ENCODE measurements at regions not wholly inside any gene's neighbourhood (a gene's known extent, or its start where the extent isn't known, plus 50 kb on each side); places are given as distances from the start of the nearest gene placed in this dataset.

DNA sequence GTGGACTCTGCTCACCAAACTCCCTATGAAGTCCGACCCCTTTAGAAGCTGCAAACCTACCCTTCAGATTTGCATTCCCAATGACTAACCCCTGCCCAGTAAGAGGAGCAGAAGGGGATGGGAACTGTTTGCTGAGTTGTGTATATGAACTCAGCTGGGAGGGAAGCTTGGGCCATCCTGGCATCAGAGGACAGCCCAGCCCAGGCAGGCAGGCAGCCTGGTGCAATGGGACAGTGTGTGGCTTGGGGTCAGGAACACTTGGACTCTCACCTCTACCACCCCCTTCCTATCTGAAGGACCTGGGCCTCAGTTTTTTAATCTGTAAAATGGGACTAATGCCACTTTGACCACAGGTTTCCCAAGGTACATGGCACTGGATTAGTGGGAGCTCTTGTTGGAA, 147.4 kb upstream of the GPR26 start:
- CTCF ChIA-PET = no interaction called here
- Histone ChIP-seq H3K9ac (replicated peaks; ENCODE audit: extremely low read depth, insufficient read depth, low read length) (no peak overlapping the region), H3K27ac (ENCODE audit: insufficient read depth, low read depth, low read length) (no peak overlapping the region), H3K27me3 (ENCODE audit: control insufficient read depth in 2 of 2, insufficient read depth in 2 of 2, low read length in 2 of 2) (no peaks in the 10 kb centered on the region), H3K4me1 (ENCODE audit: control insufficient read depth, extremely low read depth, insufficient read depth, low read length) (no peaks in the 10 kb centered on the region), H3K4me3 (replicated peaks in 1 of 3; ENCODE audit: insufficient read depth in 1 of 3, low read depth in 1 of 3, low read length in 3 of 3) (no peak overlapping the region), H3K9me1 (replicated peaks; ENCODE audit: control insufficient read depth, extremely low read depth, insufficient read depth, low read length) (no peaks in the 10 kb centered on the region), H2AFZ (ENCODE audit: low read depth, low read length) (no peak overlapping the region), H3K36me3 (ENCODE audit: control insufficient read depth in 2 of 2, extremely low read depth in 1 of 2, insufficient read depth in 2 of 2, low read length in 2 of 2) (no peaks in the 10 kb centered on the region), H3K9me3 (replicated peaks; ENCODE audit: control insufficient read depth, insufficient read depth, low read length) (no peaks in the 10 kb centered on the region), H4K20me1 (replicated peaks; ENCODE audit: control insufficient read depth, extremely low read depth, insufficient read depth, low read length) (no peaks in the 10 kb centered on the region), H3K4me2 (ENCODE audit: insufficient read depth, low read length) (no peak overlapping the region), H3K79me2 (ENCODE audit: control insufficient read depth, insufficient read depth, low read length) (no peaks in the 10 kb centered on the region)
- dilution Hi-C loops (cut with MboI; ENCODE audit: extremely low pct_ligation_motif_present, low sequenced_read_pairs) (no loop called here), intact Hi-C loops (cut with micrococcal nuclease) (no loop called here)
- TF ChIP-seq GATA2 (IDR thresholded peaks at IDR 0.05; ENCODE audit: insufficient read depth, insufficient read length, low read depth, low read length) (no peak), JUN (IDR thresholded peaks at IDR 0.05; ENCODE audit: borderline replicate concordance, insufficient read depth, insufficient read length, low read depth) (no peak), EZH2 (IDR thresholded peaks at IDR 0.05; ENCODE audit: borderline replicate concordance, low read depth, low read length, severe bottlenecking) (no peak), FOS (IDR thresholded peaks at IDR 0.05; ENCODE audit: borderline replicate concordance, insufficient read depth, low read length) (no peak), POLR2A (IDR thresholded peaks at IDR 0.05; ENCODE audit: low read depth, low read length) (no peak), POLR2AphosphoS5 (IDR thresholded peaks at IDR 0.05; ENCODE audit: insufficient read depth, low read depth, low read length) (no peak), MAX (IDR thresholded peaks at IDR 0.05; ENCODE audit: insufficient read depth, insufficient read length) (no peak), MYC (IDR thresholded peaks at IDR 0.05; ENCODE audit: low read depth, low read length) (no peak)
- TF ChIP-seq, protein P1, sequence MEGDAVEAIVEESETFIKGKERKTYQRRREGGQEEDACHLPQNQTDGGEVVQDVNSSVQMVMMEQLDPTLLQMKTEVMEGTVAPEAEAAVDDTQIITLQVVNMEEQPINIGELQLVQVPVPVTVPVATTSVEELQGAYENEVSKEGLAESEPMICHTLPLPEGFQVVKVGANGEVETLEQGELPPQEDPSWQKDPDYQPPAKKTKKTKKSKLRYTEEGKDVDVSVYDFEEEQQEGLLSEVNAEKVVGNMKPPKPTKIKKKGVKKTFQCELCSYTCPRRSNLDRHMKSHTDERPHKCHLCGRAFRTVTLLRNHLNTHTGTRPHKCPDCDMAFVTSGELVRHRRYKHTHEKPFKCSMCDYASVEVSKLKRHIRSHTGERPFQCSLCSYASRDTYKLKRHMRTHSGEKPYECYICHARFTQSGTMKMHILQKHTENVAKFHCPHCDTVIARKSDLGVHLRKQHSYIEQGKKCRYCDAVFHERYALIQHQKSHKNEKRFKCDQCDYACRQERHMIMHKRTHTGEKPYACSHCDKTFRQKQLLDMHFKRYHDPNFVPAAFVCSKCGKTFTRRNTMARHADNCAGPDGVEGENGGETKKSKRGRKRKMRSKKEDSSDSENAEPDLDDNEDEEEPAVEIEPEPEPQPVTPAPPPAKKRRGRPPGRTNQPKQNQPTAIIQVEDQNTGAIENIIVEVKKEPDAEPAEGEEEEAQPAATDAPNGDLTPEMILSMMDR (IDR thresholded peaks at IDR 0.05; ENCODE audit: extremely low read depth in 1 of 2, insufficient read depth in 1 of 2, low read depth in 1 of 2, low read length in 2 of 2) = no peak
- no peak for FAIRE-seq
- DNase-seq (ENCODE audit: low read depth, low spot score) = no peak
- POLR2A ChIA-PET = no interaction called here
- no TSS peak for BruUV-seq (replicated peaks)
